ENCODE measurements at regions not wholly inside any gene's neighbourhood (a gene's known extent, or its start where the extent isn't known, plus 50 kb on each side); places are given as distances from the start of the nearest gene placed in this dataset.

GRCh38 chrX:124917011-124917410 lies 402.7 kb upstream of the TEX13C start:
- no peak overlapping the region for H3K27ac ChIP-seq (ENCODE audit: extremely low read depth, low read depth, low read length)
- H3K79me2 ChIP-seq (ENCODE audit: control insufficient read depth, insufficient read depth, low read length): no peaks in the 10 kb centered on the region
- DNase-seq (ENCODE audit: extremely low read depth in 1 of 4, low spot score in 3 of 4) (no peak), FAIRE-seq (no peak), ATAC-seq (no peak)
- no peaks in the 10 kb centered on the region for H4K20me1 ChIP-seq (replicated peaks; ENCODE audit: control insufficient read depth, insufficient read depth, low read length)
- intact Hi-C loops (cut with micrococcal nuclease) (no loop called here), in situ Hi-C loops (cut with MboI) (no loop called here)
- H3K9ac ChIP-seq (ENCODE audit: insufficient read depth in 1 of 2, low read depth in 2 of 2, low read length in 2 of 2): no peak overlapping the region
- H3K4me1 ChIP-seq (replicated peaks in 1 of 2; ENCODE audit: control insufficient read depth in 2 of 2, insufficient read depth in 2 of 2, low read length in 2 of 2): no peaks in the 10 kb centered on the region
- no peaks in the 10 kb centered on the region for H3K27me3 ChIP-seq (ENCODE audit: control insufficient read depth in 2 of 2, insufficient read depth in 2 of 2, low read length in 2 of 2)
- POLR2A ChIA-PET: interaction anchor here (0.9 kb wide), 1 partner anchor 12 kb away, joined by 4 read pairs; no protein-coding TSS in a partner anchor
- no peaks in the 10 kb centered on the region for H3K9me1 ChIP-seq (ENCODE audit: control insufficient read depth, insufficient read depth, low read length)
- TF ChIP-seq POLR2A (conservative IDR thresholded peaks at IDR 0.05) (no peak), DLX4 (CRISPR knock-in tag; IDR thresholded peaks at IDR 0.05) (no peak), SRSF3 (IDR thresholded peaks at IDR 0.05; ENCODE audit: insufficient read depth, low read length) (no peak), ZNF436 (CRISPR knock-in tag; IDR thresholded peaks at IDR 0.05) (no peak)
- H2AFZ ChIP-seq (ENCODE audit: low read depth, low read length): no peak overlapping the region
- no TSS peak for BruUV-seq (replicated peaks)
- CTCF ChIA-PET (ENCODE audit: low intra/inter-chr PET ratio): no interaction called here
- no peaks in the 10 kb centered on the region for H3K9me3 ChIP-seq (replicated peaks; ENCODE audit: control insufficient read depth, insufficient read depth, low read depth, low read length)
- 40% methylated on average over 2 of the region's 2 CpGs for WGBS (ENCODE audit: insufficient coverage, low coverage, missing lambda C conversion rate)
- no peak overlapping the region for H3K4me2 ChIP-seq (ENCODE audit: insufficient read depth, low read length)
- no peaks in the 10 kb centered on the region for H3K36me3 ChIP-seq (ENCODE audit: control insufficient read depth, insufficient read depth, low read length)
- no peak overlapping the region for H3K4me3 ChIP-seq

- DNase-seq (ENCODE audit: extremely low read depth in 1 of 4, low spot score in 3 of 4) (no peak), ATAC-seq (no peak), FAIRE-seq (no peak)
- Histone ChIP-seq H3K9me1 (ENCODE audit: control insufficient read depth, insufficient read depth, low read length) (no peaks in the 10 kb centered on the region), H3K27ac (ENCODE audit: extremely low read depth, low read depth, low read length) (no peak overlapping the region), H3K79me2 (ENCODE audit: control insufficient read depth, insufficient read depth, low read length) (no peaks in the 10 kb centered on the region), H2AFZ (ENCODE audit: low read depth, low read length) (no peak overlapping the region), H3K4me2 (ENCODE audit: insufficient read depth, low read length) (no peak overlapping the region), H3K4me3 (no peak overlapping the region), H3K4me1 (replicated peaks in 1 of 2; ENCODE audit: control insufficient read depth in 2 of 2, insufficient read depth in 2 of 2, low read length in 2 of 2) (peaks cover 0 to 6% of the 10 kb centered on the region in 2 experiments; a peak in 1 of 5 replicates), H3K9me3 (replicated peaks; ENCODE audit: control insufficient read depth, insufficient read depth, low read depth, low read length) (no peaks in the 10 kb centered on the region), H3K36me3 (ENCODE audit: control insufficient read depth, insufficient read depth, low read length) (no peaks in the 10 kb centered on the region), H4K20me1 (replicated peaks; ENCODE audit: control insufficient read depth, insufficient read depth, low read length) (no peaks in the 10 kb centered on the region), H3K27me3 (ENCODE audit: control insufficient read depth in 2 of 2, insufficient read depth in 2 of 2, low read length in 2 of 2) (no peaks in the 10 kb centered on the region), H3K9ac (ENCODE audit: insufficient read depth in 1 of 2, low read depth in 2 of 2, low read length in 2 of 2) (no peak overlapping the region)
- intact Hi-C loops (cut with micrococcal nuclease) (no loop called here), in situ Hi-C loops (cut with MboI) (no loop called here)
- no TSS peak for BruUV-seq (replicated peaks)
- no peak for TF ChIP-seq POLR2A (conservative IDR thresholded peaks at IDR 0.05)
- no peak for TF ChIP-seq CSDE1 (IDR thresholded peaks at IDR 0.05)
- TF ChIP-seq DACH1 (IDR thresholded peaks at IDR 0.05; ENCODE audit: partially characterized antibody): no peak
- no peak for TF ChIP-seq PRPF4 (IDR thresholded peaks at IDR 0.05; ENCODE audit: insufficient read depth, low read depth, low read length, poor library complexity, severe bottlenecking)
- TF ChIP-seq, protein P1, sequence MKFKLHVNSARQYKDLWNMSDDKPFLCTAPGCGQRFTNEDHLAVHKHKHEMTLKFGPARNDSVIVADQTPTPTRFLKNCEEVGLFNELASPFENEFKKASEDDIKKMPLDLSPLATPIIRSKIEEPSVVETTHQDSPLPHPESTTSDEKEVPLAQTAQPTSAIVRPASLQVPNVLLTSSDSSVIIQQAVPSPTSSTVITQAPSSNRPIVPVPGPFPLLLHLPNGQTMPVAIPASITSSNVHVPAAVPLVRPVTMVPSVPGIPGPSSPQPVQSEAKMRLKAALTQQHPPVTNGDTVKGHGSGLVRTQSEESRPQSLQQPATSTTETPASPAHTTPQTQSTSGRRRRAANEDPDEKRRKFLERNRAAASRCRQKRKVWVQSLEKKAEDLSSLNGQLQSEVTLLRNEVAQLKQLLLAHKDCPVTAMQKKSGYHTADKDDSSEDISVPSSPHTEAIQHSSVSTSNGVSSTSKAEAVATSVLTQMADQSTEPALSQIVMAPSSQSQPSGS (CRISPR knock-in tag; IDR thresholded peaks at IDR 0.05): no peak
- TF ChIP-seq MXI1 (IDR thresholded peaks at IDR 0.05; ENCODE audit: low read depth, low read length): no peak
- TF ChIP-seq RUNX1 (IDR thresholded peaks at IDR 0.05; ENCODE audit: low read depth): no peak
- TF ChIP-seq, protein P2, sequence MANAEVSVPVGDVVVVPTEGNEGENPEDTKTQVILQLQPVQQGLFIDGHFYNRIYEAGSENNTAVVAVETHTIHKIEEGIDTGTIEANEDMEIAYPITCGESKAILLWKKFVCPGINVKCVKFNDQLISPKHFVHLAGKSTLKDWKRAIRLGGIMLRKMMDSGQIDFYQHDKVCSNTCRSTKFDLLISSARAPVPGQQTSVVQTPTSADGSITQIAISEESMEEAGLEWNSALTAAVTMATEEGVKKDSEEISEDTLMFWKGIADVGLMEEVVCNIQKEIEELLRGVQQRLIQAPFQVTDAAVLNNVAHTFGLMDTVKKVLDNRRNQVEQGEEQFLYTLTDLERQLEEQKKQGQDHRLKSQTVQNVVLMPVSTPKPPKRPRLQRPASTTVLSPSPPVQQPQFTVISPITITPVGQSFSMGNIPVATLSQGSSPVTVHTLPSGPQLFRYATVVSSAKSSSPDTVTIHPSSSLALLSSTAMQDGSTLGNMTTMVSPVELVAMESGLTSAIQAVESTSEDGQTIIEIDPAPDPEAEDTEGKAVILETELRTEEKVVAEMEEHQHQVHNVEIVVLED (CRISPR knock-in tag; IDR thresholded peaks at IDR 0.05): no peak
- no peak for TF ChIP-seq USF1 (CRISPR knock-in tag; IDR thresholded peaks at IDR 0.05)
- CTCF ChIA-PET (ENCODE audit: low intra/inter-chr PET ratio): no interaction called here
- WGBS (ENCODE audit: insufficient coverage, low coverage, missing lambda C conversion rate): 91% methylated on average over 1 of the region's 1 CpG
- POLR2A ChIA-PET: no interaction called here
Measured at GRCh38 chrX:124925681-124926080, 394.0 kb upstream of the TEX13C start.

Measured in K562 (cell line).